SJSA1 (cell line): ENCODE measurements at regions not wholly inside any gene's neighbourhood (a gene's known extent, or its start where the extent isn't known, plus 50 kb on each side); places are given as distances from the start of the nearest gene placed in this dataset.
"Not testable (repeated sequence)": the region's sequence is repeated elsewhere in the genome, so short reads cannot be mapped to it uniquely, and the experiment has no call there.

ENCODE experiments used
- DNase-seq, 2 experiments: peaks; one replicate each; pipeline ENCODE4 v3.0.0-alpha.2; 2015 to 2020; ENCODE audit warnings: low spot score in 2 of 2, low read depth in 1 of 2
- H3K27ac ChIP-seq: fragments of 250-450 bp; sonication (Bioruptor Pico); 2 replicates; pipeline ENCODE4 v1.5.1; 2020; ENCODE audit warnings: mild to moderate bottlenecking, moderate library complexity
- H3K27me3 ChIP-seq: fragments of 250-450 bp; sonication (Bioruptor Pico); replicated peaks from 2 replicates; pipeline ENCODE4 v1.5.1; 2020; ENCODE audit warnings: mild to moderate bottlenecking, moderate library complexity
- H3K36me3 ChIP-seq: fragments of 250-450 bp; sonication (Bioruptor Pico); 2 replicates; pipeline ENCODE4 v1.5.1; 2020; ENCODE audit warnings: mild to moderate bottlenecking
- H3K4me1 ChIP-seq: fragments of 250-450 bp; sonication (Bioruptor Pico); replicated peaks from 2 replicates; pipeline ENCODE4 v1.6.1; 2021; ENCODE audit warnings: mild to moderate bottlenecking
- H3K4me3 ChIP-seq: fragments of 250-450 bp; sonication (Bioruptor Pico); 2 replicates; pipeline ENCODE4 v1.5.1; 2020; ENCODE audit warnings: mild to moderate bottlenecking
- H3K9me3 ChIP-seq: fragments of 250-450 bp; sonication (Bioruptor Pico); replicated peaks from 2 replicates; pipeline ENCODE4 v1.5.1; 2020; ENCODE audit warnings: mild to moderate bottlenecking

DNA sequence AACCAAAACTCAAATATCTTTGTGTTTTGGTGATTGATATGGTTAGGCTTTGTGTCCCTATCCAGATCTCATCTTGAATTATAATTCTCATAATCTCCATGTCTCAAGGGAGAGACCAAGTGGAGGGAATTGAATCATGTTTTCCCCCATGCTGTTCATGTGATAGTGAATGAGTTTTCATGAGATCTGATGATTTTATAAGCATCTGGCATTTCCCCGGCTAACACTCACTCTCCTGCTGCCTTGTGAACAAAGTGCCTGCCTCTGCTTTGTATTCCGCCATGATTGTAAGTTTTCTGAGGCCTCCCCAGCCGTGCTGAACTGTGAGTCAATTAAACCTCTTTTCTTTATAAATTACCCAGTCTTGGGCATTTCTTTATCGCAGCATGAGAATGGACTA is 419.5 kb downstream of the SH2D4B start:
- no peaks in the 10 kb centered on the region for H3K4me1 ChIP-seq
- no peak overlapping the region for H3K4me3 ChIP-seq
- H3K27ac ChIP-seq, result no peak overlapping the region
- no peaks in the 10 kb centered on the region for H3K27me3 ChIP-seq
- H3K36me3 ChIP-seq, result no peaks in the 10 kb centered on the region
- no peak for DNase-seq
- no peaks in the 10 kb centered on the region for H3K9me3 ChIP-seq

DNA sequence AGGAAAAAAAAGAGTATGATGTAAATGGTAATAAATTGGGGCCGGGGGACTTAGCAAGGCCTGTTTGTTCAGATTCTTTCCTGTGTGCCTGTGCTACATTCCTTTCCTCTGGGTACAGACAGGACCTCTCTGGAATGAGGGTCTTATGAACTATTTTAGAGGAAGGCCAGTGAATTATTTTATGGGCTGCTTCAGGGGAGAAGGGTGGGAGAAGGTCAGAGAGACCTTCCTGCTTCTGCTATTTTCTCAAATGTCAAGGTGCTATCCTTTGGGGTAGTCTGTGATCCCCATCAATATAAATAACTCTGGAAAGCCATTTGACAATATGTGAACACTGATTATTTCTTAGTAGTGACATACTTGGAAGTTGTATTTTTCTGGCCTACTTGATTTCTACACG is 426.5 kb downstream of the SH2D4B start:
- H3K9me3 ChIP-seq, result no peaks in the 10 kb centered on the region
- no peak for DNase-seq
- no peak overlapping the region for H3K4me3 ChIP-seq
- H3K36me3 ChIP-seq, result no peaks in the 10 kb centered on the region
- H3K27ac ChIP-seq, result no peak overlapping the region
- no peaks in the 10 kb centered on the region for H3K27me3 ChIP-seq
- H3K4me1 ChIP-seq, result no peaks in the 10 kb centered on the region

DNA sequence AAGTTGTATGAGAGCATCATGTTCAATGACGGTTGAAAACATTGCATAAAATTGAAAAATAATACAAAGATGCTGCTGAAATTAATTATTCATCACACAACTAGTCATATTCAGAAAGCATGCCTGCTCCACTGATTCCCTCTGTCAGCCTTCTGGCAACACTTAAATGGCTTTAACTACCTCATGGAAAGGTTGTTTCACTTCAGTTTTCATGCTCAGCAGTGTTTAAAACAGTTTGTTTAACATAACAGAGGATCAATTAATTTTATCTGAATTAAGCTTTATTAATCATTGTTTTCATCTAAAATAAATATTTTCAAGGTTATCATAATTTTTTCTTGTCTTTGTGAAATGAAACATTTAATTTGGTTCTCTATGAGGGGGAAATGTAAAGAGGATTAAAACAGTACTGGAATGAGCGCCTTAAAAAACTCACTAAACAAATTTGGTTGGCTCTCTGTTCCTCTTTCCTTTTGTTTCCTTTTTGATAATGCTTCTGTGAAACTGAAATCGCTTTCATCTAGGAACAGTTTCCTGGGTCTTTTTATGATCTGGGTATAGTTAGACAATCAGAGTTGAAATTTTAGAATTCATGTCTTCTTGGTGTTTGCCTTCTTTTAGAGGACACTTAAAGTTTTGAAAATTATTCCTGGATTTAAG is 427.4 kb downstream of the SH2D4B start:
- no peaks in the 10 kb centered on the region for H3K4me1 ChIP-seq
- no peaks in the 10 kb centered on the region for H3K27me3 ChIP-seq
- DNase-seq, result no peak

DNA sequence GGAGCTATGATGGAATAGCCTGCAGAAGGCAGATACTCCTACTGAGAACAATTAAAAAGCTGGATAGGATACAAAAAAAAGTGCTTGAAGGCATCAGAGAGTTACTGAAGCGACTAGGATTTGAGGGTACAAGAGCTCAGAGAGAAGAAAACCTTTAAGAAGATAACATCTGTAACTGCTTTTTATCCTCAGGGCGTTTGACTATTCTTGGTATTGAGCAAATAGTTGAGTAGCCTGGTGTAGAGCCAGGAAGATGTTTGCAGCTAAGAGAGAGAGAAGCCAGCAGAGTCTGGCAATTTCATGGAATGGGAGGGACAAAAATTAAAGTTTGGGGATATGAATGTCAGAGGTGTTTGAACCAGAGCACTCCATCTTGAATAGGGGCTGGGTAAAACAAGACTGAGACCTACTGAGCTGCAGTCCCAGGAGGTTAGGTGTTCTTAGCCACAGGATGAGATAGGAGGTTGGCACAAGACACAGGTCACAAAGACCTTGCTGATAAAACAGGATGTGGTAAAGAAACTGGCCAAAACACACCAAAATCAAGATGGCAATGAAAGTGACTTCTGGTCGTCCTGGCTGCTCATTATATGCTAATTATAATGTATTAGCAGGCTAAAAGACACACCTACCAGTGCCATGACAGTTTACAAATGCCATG is 428.8 kb downstream of the SH2D4B start:
- Histone ChIP-seq H3K4me3 (no peak overlapping the region), H3K36me3 (no peaks in the 10 kb centered on the region), H3K4me1 (no peaks in the 10 kb centered on the region), H3K9me3 (no peaks in the 10 kb centered on the region), H3K27me3 (no peaks in the 10 kb centered on the region), H3K27ac (no peak overlapping the region)
- no peak for DNase-seq

More for the DNA sequence above, 427.4 kb downstream of the SH2D4B start:
- H3K27ac ChIP-seq, result no peak overlapping the region
- H3K36me3 ChIP-seq, result no peaks in the 10 kb centered on the region
- H3K9me3 ChIP-seq, result no peaks in the 10 kb centered on the region
- no peak overlapping the region for H3K4me3 ChIP-seq

DNA sequence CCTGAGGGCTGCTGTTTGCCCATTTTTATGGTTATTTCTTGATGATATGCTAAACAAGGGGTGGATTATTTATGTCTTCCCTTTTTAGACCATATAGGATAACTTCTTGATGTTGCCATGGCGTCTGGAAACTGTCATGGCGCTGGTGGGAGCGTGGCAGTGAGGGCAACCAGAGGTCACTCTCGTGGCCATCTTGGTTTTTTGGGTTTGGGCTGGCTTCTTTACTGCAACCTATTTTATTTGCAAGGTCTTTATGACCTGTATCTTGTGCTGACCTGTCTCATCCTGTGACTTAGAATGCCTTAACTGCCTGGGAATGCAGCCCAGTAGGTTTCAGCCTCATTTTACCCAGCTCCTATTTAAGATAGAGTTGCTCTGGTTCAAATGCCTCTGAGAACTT is 429.7 kb downstream of the SH2D4B start:
- H3K36me3 ChIP-seq, H3K4me1 ChIP-seq, DNase-seq, H3K9me3 ChIP-seq, H3K4me3 ChIP-seq, H3K27ac ChIP-seq, H3K27me3 ChIP-seq: not testable (repeated sequence)

DNA sequence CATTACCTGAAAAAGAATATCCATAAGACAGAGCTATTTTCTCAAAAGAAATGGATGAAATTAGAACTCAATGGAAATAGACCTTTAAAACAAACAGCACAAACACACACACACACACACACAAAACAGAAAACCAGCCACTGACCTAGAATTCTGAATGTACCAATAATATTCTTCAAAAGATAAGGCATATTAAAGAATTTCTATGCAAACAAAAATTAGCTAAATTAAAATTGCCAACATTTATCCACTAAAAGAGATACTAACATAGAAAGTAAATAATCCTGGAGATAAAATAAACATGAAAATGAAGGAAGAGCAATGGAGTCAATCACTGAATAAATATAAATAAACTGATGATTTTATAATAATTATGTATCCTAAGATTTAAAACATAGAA is 431.2 kb downstream of the SH2D4B start:
- H3K27ac ChIP-seq, result no peak overlapping the region
- H3K36me3 ChIP-seq, result no peaks in the 10 kb centered on the region
- H3K4me1 ChIP-seq, result no peaks in the 10 kb centered on the region
- DNase-seq, result no peak
- H3K9me3 ChIP-seq, result no peaks in the 10 kb centered on the region
- H3K27me3 ChIP-seq, result no peaks in the 10 kb centered on the region
- no peak overlapping the region for H3K4me3 ChIP-seq

DNA sequence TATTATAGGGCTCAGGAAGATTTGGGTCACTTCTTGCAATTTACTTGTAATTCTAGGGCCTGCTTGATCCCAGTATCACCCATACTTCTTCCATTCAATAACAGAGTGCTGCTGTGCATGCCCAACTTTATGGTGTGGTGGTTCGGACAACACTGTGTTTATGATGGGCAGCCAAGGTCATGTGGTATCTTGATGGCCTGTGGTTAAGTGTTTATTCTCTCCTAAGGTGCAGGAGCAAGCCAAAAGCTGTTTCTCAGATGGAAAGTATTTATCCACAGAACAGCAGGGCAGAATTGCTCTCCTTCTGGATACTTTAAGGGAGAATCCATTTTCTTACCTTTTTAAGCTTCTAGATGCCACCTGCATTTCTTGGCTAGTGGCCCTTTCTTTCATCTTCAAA is 433.8 kb downstream of the SH2D4B start:
- Histone ChIP-seq H3K27me3 (no peaks in the 10 kb centered on the region), H3K4me1 (no peaks in the 10 kb centered on the region), H3K9me3 (no peaks in the 10 kb centered on the region), H3K4me3 (no peak overlapping the region), H3K27ac (no peak overlapping the region), H3K36me3 (no peaks in the 10 kb centered on the region)
- DNase-seq, result no peak

DNA sequence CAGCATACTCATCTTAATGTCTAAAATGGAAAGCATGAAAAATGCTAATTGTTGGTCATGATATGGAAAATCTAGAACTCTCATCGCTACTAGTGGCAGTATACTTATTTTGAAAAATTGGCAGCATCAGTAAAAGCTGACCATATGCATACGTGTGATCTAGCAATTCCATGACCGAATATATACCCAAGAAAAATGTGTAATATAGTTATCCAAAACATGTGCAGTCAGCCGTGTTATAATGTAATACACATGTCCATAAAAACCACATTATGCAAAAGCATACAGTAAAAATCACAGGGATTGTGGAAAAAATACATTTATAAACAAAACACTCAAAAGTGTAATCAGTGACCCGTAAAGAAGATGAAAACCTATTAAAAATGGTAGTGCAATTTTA is 439.0 kb downstream of the SH2D4B start:
- no peak for DNase-seq
- no peak overlapping the region for H3K27ac ChIP-seq
- no peaks in the 10 kb centered on the region for H3K9me3 ChIP-seq
- H3K27me3 ChIP-seq, result no peaks in the 10 kb centered on the region
- no peaks in the 10 kb centered on the region for H3K36me3 ChIP-seq
- H3K4me3 ChIP-seq, result no peak overlapping the region
- no peaks in the 10 kb centered on the region for H3K4me1 ChIP-seq

DNA sequence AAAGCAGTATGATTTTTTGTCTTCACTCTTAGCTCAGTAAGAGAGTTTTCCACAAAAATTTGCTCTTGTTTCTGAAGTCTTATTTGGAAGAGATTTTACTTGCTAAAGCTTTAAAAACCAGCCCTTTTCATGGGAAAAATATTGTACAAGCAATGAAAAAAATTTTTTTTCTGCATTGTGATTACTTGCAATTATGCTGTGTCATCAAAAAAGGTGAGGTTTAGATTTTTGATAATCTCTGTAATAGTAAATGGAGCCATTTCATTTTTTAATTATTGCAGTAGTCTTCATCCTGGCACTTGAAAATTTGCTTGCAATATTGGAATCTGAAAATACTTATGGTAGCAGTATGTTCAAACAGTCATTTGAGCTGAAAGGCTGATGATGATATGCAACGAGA is 447.4 kb downstream of the SH2D4B start:
- no peaks in the 10 kb centered on the region for H3K27me3 ChIP-seq
- no peak overlapping the region for H3K4me3 ChIP-seq
- no peaks in the 10 kb centered on the region for H3K9me3 ChIP-seq
- H3K36me3 ChIP-seq, result no peaks in the 10 kb centered on the region
- DNase-seq, result no peak
- no peak overlapping the region for H3K27ac ChIP-seq
- H3K4me1 ChIP-seq, result no peaks in the 10 kb centered on the region

DNA sequence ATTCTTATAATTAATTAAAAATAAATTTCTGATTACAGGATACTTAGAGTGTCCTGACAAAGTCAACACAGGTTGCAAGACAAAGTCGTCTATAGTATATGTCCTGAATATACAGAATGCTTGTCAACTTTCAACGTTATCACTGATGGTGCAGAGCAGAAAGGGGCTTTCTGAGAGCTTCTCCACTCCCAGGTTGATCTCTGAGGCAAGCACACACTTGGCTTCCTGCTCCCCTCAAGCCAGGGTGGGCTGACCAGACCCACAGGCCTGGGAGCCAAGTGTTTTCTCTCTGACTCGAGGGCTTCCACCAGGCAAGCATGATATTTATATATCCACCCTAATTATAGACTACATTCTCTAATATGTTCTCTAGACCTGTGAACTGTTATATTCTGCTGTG is 448.9 kb downstream of the SH2D4B start:
- no peak for DNase-seq
- H3K4me3 ChIP-seq, result no peak overlapping the region
- no peaks in the 10 kb centered on the region for H3K27me3 ChIP-seq
- no peak overlapping the region for H3K27ac ChIP-seq
- H3K4me1 ChIP-seq, result no peaks in the 10 kb centered on the region
- H3K9me3 ChIP-seq, result no peaks in the 10 kb centered on the region
- H3K36me3 ChIP-seq, result no peaks in the 10 kb centered on the region

DNA sequence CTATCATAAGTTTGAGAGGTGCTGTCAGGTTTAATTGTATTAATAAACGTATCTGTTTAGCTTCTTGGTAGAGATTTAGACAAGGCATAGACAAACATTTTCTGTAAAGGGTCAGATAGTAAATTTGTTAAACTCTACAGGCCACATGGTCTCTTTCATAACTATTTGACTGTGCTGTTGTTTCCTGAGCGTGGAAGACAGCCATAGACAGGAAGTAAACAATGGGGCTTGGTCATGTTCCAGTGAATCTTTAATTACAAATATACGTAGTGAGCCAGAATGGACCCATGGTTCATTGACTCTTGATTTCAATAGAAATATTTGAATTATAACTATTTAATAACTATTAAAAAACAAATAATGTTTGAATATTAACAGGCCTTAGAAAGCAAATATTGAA is 451.1 kb downstream of the SH2D4B start:
- DNase-seq, result no peak
- Histone ChIP-seq H3K36me3 (no peaks in the 10 kb centered on the region), H3K9me3 (no peaks in the 10 kb centered on the region), H3K4me3 (no peak overlapping the region), H3K4me1 (no peaks in the 10 kb centered on the region), H3K27me3 (no peaks in the 10 kb centered on the region), H3K27ac (no peak overlapping the region)

DNA sequence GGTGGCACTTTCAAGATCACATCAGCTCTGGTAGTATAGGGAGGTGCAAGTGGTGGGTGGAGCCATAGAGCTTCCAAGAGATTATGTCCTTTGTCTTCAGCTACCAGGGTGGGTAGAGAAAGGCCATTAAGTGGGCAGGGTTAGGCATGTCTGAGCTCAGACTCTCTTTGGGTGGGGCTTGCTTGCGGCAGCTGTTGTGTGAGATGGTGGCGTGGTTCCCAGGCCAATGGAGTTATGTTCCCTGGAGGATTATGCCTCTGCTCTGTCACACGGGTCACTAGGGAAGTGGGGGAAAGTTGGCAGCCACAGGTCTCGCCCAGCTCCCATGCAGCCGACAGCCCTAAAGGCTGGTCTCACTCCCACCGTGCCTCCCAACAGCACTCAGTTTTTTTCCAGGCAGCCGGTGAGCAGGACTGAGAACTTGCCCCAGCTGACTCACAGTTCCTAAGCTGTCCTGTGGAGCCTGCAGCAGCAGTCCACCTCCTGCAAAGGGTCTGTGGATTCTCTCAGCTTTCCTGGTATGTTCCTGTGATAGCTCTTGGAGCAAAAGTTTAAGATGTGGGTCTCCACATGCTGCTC is 459.0 kb downstream of the SH2D4B start:
- DNase-seq, result no peak
- Histone ChIP-seq H3K27ac (no peak overlapping the region), H3K27me3 (no peaks in the 10 kb centered on the region), H3K4me1 (no peaks in the 10 kb centered on the region), H3K36me3 (no peaks in the 10 kb centered on the region), H3K4me3 (no peak overlapping the region), H3K9me3 (no peaks in the 10 kb centered on the region)

DNA sequence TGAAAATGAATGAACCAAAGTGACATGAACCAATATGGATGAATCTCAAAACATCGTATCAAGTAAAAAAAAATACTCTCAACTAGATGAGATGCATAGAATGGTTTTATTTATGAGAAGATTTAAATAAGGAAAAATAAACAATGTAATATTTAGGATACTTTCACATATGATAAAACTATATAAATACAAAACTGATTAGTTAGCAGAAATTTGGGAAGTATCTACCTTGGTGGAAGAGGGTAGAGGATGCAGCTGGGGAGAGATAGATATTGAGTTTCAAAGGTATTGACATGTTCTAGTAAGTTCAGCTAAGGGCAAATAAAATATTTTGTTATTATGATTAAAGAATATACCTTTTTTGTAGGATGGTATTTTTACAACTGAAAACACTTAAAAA is 463.1 kb downstream of the SH2D4B start:
- DNase-seq, result no peak
- Histone ChIP-seq H3K4me1 (no peaks in the 10 kb centered on the region), H3K36me3 (no peaks in the 10 kb centered on the region), H3K9me3 (no peaks in the 10 kb centered on the region), H3K4me3 (no peak overlapping the region), H3K27me3 (no peaks in the 10 kb centered on the region), H3K27ac (no peak overlapping the region)

DNA sequence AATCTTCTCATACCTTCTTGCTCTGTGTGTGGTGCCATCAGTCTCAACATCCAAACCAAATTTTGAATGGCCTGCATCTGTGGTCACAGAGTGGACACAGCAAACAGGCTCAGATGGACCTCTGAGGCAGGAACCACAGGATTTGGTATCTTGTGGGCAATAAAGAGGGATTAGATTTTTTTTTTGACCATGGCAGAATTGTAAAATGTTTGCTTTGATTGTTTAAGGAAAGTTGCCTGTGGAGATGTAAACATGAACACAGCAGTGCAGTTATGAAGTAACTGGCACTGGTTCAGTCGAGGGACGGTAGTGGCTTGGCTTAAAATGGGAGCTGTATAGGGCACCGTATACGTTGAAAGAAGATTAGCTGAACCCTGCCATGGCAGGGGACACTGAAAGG is 464.7 kb downstream of the SH2D4B start:
- no peaks in the 10 kb centered on the region for H3K36me3 ChIP-seq
- no peaks in the 10 kb centered on the region for H3K27me3 ChIP-seq
- H3K4me1 ChIP-seq, result no peaks in the 10 kb centered on the region
- no peak for DNase-seq
- H3K27ac ChIP-seq, result no peak overlapping the region
- no peak overlapping the region for H3K4me3 ChIP-seq
- no peaks in the 10 kb centered on the region for H3K9me3 ChIP-seq
